DMS153 (cell line): ENCODE measurements at regions not wholly inside any gene's neighbourhood (a gene's known extent, or its start where the extent isn't known, plus 50 kb on each side); places are given as distances from the start of the nearest gene placed in this dataset.
A peak's percentile ranks its signal among the peaks of the same experiment; 100 is the strongest.

Experiments
- DNase-seq: peaks from one replicate; lab custom pipeline; 2025; lab: John Stamatoyannopoulos, UW

- no peak for DNase-seq
Observed at GRCh38 chr2:136404176-136404575, 286.2 kb upstream of the CXCR4 start.

- DNase-seq: no peak
Observed at GRCh38 chr2:136402281-136402680, 284.3 kb upstream of the CXCR4 start.

- DNase-seq: no peak
Observed at GRCh38 chr2:136399667-136400289, 281.8 kb upstream of the CXCR4 start.

GRCh38 chr2:136395582-136395981 lies 277.6 kb upstream of the CXCR4 start:
- no peak for DNase-seq

GRCh38 chr2:136394136-136395060 lies 276.4 kb upstream of the CXCR4 start:
- DNase-seq: no peak

- no peak for DNase-seq
Observed at GRCh38 chr2:136393514-136393913, 275.6 kb upstream of the CXCR4 start.

- DNase-seq: no peak
Observed at GRCh38 chr2:136392897-136393505, 275.1 kb upstream of the CXCR4 start.

GRCh38 chr2:136389809-136390208 lies 271.9 kb upstream of the CXCR4 start:
- no peak for DNase-seq

GRCh38 chr2:136386046-136386445 lies 268.1 kb upstream of the CXCR4 start:
- DNase-seq: no peak

GRCh38 chr2:136384531-136385303 lies 266.8 kb upstream of the CXCR4 start:
- peak; percentile 76 for DNase-seq

- no peak for DNase-seq
Observed at GRCh38 chr2:136383167-136383566, 265.2 kb upstream of the CXCR4 start.

- no peak for DNase-seq
Observed at GRCh38 chr2:136381722-136382633, 264.0 kb upstream of the CXCR4 start.

GRCh38 chr2:136381245-136381644 lies 263.3 kb upstream of the CXCR4 start:
- DNase-seq: no peak

- peak; percentile 39 for DNase-seq
Observed at GRCh38 chr2:136378712-136379595, 261.0 kb upstream of the CXCR4 start.

GRCh38 chr2:136377423-136378382 lies 259.8 kb upstream of the CXCR4 start:
- no peak for DNase-seq

GRCh38 chr2:136376798-136377211 lies 258.9 kb upstream of the CXCR4 start:
- DNase-seq: no peak

- no peak for DNase-seq
Observed at GRCh38 chr2:136376211-136376610, 258.3 kb upstream of the CXCR4 start.

GRCh38 chr2:136375017-136375901 lies 257.3 kb upstream of the CXCR4 start:
- no peak for DNase-seq
